Hepatocyte (in vitro differentiated cells): ENCODE measurements at regions not wholly inside any gene's neighbourhood (a gene's known extent, or its start where the extent isn't known, plus 50 kb on each side); places are given as distances from the start of the nearest gene placed in this dataset.

Source experiments
- CTCF ChIP-seq: fragments of 200-600 bp; sonication (generic); IDR thresholded peaks from 2 replicates; pipeline ENCODE4 v1.5.1; 2016; ENCODE audit warnings: antibody characterized with exemption, mild to moderate bottlenecking; ENCODE audit not compliant: poor library complexity
- EZH2 ChIP-seq: fragments of 200-600 bp; sonication (generic); IDR thresholded peaks from 2 replicates; pipeline ENCODE4 v1.6.1; 2016; ENCODE audit warnings: antibody characterized with exemption, mild to moderate bottlenecking, borderline replicate concordance

GRCh38 chr4:38501698-38502097 lies 162.3 kb upstream of the KLF3 start:
- TF ChIP-seq CTCF (no peak), EZH2 (no peak)
